OCI-LY7 (cell line): ENCODE measurements at regions not wholly inside any gene's neighbourhood (a gene's known extent, or its start where the extent isn't known, plus 50 kb on each side); places are given as distances from the start of the nearest gene placed in this dataset.

Experiments used
- CTCF ChIP-seq: fragments of 200-600 bp; sonication (generic); conservative IDR thresholded peaks from 2 replicates; pipeline ENCODE4 v1.5.1; 2014; ENCODE audit warnings: mild to moderate bottlenecking, antibody characterized with exemption, low read length, moderate library complexity, mixed read lengths
- EZH2phosphoT487 ChIP-seq: fragments of 200-600 bp; sonication (generic); IDR thresholded peaks from 2 replicates; pipeline ENCODE4 v1.6.1; 2018; ENCODE audit warnings: low read depth, borderline replicate concordance, mild to moderate bottlenecking, mixed run types, antibody characterized with exemption, low read length, moderate library complexity, mixed read lengths

DNA sequence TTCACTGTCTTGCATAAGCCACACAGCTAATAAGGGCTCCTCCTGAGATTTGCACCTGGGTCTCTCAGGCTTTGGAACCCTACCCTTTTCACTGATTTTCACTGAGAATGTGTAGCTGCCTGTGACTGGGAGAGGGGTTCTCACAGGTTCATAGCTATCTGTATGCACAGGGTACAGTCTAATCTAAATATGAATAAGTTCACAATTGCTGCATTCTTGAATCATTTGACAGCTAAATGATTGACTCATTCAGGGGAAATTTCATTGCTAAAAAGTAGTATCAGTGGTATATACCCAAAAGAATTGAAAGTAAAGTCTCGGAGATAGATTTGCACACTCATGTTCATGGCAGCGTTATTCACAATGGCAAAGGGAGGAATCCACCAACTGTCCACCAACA, 140.7 kb downstream of the BOD1 start:
- no peak for TF ChIP-seq CTCF
- TF ChIP-seq EZH2phosphoT487 = no peak
